Astrocyte of the cerebellum (primary cell): ENCODE measurements at regions not wholly inside any gene's neighbourhood (a gene's known extent, or its start where the extent isn't known, plus 50 kb on each side); places are given as distances from the start of the nearest gene placed in this dataset.

Source experiments
- DNase-seq: peaks from one replicate; pipeline ENCODE4 v3.0.0-alpha.2; 2011; ENCODE audit warnings: low read depth
- H3K4me3 ChIP-seq: 2 replicates; pipeline ENCODE4 v1.5.1; 2011; ENCODE audit warnings: mild to moderate bottlenecking, low read depth, low read length, moderate library complexity
- CTCF ChIP-seq: IDR thresholded peaks from 2 replicates; pipeline ENCODE4 v1.5.1; 2012; ENCODE audit warnings: low read length, low read depth, moderate library complexity, mild to moderate bottlenecking; ENCODE audit errors: missing control alignments
- in situ Hi-C: cut with HindIII; loops from 2 replicates; pipeline ENCODE4 v1.10.0; 2017; ENCODE audit warnings: low sequenced_read_pairs

- no peak for TF ChIP-seq CTCF
- no peak for DNase-seq
- no peak overlapping the region for H3K4me3 ChIP-seq
- in situ Hi-C loops = no loop called here
Observed at GRCh38 chr4:56104188-56104587, 155.4 kb downstream of the CEP135 start.

- no peak for TF ChIP-seq CTCF
Observed at GRCh38 chr4:56102601-56103000, 153.9 kb downstream of the CEP135 start.

GRCh38 chr4:56099378-56099786 is 150.6 kb downstream of the CEP135 start:
- no peak for TF ChIP-seq CTCF
- in situ Hi-C loops = no loop called here
- peak; percentile 89 for DNase-seq
- H3K4me3 ChIP-seq = no peak overlapping the region

More at GRCh38 chr4:56102601-56103000, 153.9 kb downstream of the CEP135 start:
- in situ Hi-C loops = no loop called here
- H3K4me3 ChIP-seq = no peak overlapping the region
- DNase-seq = no peak

- DNase-seq = no peak
- in situ Hi-C loops = no loop called here
- no peak overlapping the region for H3K4me3 ChIP-seq
- TF ChIP-seq CTCF = no peak
Observed at GRCh38 chr4:56093576-56093975, 144.8 kb downstream of the CEP135 start.

GRCh38 chr4:56092540-56092939 is 143.8 kb downstream of the CEP135 start:
- in situ Hi-C loops = no loop called here
- TF ChIP-seq CTCF = no peak
- no peak overlapping the region for H3K4me3 ChIP-seq
- no peak for DNase-seq

- in situ Hi-C loops = no loop called here
- no peak for DNase-seq
- no peak for TF ChIP-seq CTCF
- no peak overlapping the region for H3K4me3 ChIP-seq
Observed at GRCh38 chr4:56086561-56086960, 137.8 kb downstream of the CEP135 start.

- DNase-seq = no peak
- no peak for TF ChIP-seq CTCF
- H3K4me3 ChIP-seq = no peak overlapping the region
- in situ Hi-C loops = no loop called here
Observed at GRCh38 chr4:56086073-56086541, 137.4 kb downstream of the CEP135 start.
